Chondrocyte (in vitro differentiated cells): ENCODE measurements at regions not wholly inside any gene's neighbourhood (a gene's known extent, or its start where the extent isn't known, plus 50 kb on each side); places are given as distances from the start of the nearest gene placed in this dataset.

Source experiments
- DNase-seq: peaks from one replicate; pipeline ENCODE4 v3.0.0; 2021; ENCODE audit warnings: mixed read lengths, low spot score
- H3K27ac Mint-ChIP-seq: one replicate; pipeline ENCODE4 v1.8.0; 2021; ENCODE audit warnings: mild to moderate bottlenecking, moderate library complexity, mixed read lengths; ENCODE audit not compliant: unreplicated experiment
- H3K27me3 Mint-ChIP-seq: 2 replicates; pipeline ENCODE4 v1.8.0; 2021; ENCODE audit warnings: low read depth, mixed read lengths
- H3K36me3 Mint-ChIP-seq: 2 replicates; pipeline ENCODE4 v1.8.0; 2021; ENCODE audit warnings: low read depth, mixed read lengths
- H3K4me1 Mint-ChIP-seq: 2 replicates; pipeline ENCODE4 v1.8.0; 2021; ENCODE audit warnings: low read depth, mild to moderate bottlenecking, mixed read lengths
- H3K4me3 Mint-ChIP-seq: one replicate; pipeline ENCODE4 v1.8.0; 2021; ENCODE audit warnings: mild to moderate bottlenecking, moderate library complexity, mixed read lengths; ENCODE audit not compliant: unreplicated experiment
- H3K9me3 Mint-ChIP-seq: 2 replicates; pipeline ENCODE4 v1.8.0; 2021; ENCODE audit warnings: low read depth, mixed read lengths
- TF ChIP-seq, protein P1 (sequence below): fragments of 200-600 bp; sonication (generic); IDR thresholded peaks from 2 replicates; pipeline ENCODE4 v1.5.0; 2021; ENCODE audit warnings: antibody characterized with exemption, mild to moderate bottlenecking, moderate library complexity

DNA sequence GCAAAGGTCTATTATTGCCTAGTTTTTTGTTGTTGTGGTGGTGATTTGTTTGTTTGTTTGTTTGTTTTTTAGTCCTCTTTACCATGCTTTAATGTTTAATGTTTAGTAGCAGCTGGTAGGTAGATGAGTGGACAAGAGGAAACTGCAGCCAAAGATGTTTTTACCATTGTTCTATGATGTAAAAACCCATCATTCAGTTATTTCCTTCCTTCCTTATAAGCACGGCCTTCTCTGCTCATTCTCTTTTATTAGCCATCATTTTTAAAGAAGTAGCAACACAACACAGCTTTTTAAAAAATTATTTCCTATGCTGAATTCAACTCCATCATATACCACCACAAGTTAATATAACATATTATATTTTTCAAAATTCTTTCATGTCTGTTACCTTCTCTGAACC, 58.5 kb upstream of the BOC start:
- no peak overlapping the region for H3K27ac Mint-ChIP-seq
- no peaks in the 10 kb centered on the region for H3K9me3 Mint-ChIP-seq
- TF ChIP-seq, protein P1, sequence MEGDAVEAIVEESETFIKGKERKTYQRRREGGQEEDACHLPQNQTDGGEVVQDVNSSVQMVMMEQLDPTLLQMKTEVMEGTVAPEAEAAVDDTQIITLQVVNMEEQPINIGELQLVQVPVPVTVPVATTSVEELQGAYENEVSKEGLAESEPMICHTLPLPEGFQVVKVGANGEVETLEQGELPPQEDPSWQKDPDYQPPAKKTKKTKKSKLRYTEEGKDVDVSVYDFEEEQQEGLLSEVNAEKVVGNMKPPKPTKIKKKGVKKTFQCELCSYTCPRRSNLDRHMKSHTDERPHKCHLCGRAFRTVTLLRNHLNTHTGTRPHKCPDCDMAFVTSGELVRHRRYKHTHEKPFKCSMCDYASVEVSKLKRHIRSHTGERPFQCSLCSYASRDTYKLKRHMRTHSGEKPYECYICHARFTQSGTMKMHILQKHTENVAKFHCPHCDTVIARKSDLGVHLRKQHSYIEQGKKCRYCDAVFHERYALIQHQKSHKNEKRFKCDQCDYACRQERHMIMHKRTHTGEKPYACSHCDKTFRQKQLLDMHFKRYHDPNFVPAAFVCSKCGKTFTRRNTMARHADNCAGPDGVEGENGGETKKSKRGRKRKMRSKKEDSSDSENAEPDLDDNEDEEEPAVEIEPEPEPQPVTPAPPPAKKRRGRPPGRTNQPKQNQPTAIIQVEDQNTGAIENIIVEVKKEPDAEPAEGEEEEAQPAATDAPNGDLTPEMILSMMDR, result no peak
- H3K27me3 Mint-ChIP-seq, result no peaks in the 10 kb centered on the region
- no peak for DNase-seq
- H3K4me1 Mint-ChIP-seq, result peaks cover 34% of the 10 kb centered on the region
- no peak overlapping the region for H3K4me3 Mint-ChIP-seq
- no peaks in the 10 kb centered on the region for H3K36me3 Mint-ChIP-seq

DNA sequence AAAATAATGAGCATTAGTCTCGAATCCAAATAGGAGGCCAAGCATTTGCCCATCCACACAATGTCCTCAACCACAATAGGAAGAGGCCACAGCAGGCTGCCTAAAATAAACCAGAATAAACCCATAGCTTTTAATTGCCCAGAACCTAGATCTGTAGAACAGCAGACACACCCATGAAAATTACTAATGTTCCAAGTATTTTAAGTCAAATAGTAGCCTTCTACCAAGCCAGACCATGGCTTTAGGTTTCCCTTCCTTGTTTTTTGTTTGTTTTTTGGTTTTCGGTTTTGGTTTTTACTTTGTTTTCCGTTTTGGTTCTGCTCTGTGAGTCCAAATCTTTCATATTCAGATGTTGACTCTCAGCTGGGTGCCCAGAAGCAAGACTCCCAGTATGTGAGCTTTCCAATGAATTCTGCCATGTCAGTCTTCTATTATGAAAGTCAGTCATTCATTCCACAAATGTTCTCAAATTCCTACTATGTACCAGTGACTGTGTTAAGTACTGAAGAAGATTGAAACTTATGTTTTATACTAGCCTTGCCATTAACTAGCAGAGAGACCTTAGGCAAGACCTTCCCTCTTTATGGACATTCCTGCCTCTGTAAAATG, 57.8 kb upstream of the BOC start:
- DNase-seq, result no peak
- no peak overlapping the region for H3K4me3 Mint-ChIP-seq
- no peaks in the 10 kb centered on the region for H3K36me3 Mint-ChIP-seq
- no peaks in the 10 kb centered on the region for H3K9me3 Mint-ChIP-seq
- peaks cover 27% of the 10 kb centered on the region for H3K4me1 Mint-ChIP-seq
- no peak overlapping the region for H3K27ac Mint-ChIP-seq
- TF ChIP-seq, protein P1, result no peak
- H3K27me3 Mint-ChIP-seq, result no peaks in the 10 kb centered on the region

DNA sequence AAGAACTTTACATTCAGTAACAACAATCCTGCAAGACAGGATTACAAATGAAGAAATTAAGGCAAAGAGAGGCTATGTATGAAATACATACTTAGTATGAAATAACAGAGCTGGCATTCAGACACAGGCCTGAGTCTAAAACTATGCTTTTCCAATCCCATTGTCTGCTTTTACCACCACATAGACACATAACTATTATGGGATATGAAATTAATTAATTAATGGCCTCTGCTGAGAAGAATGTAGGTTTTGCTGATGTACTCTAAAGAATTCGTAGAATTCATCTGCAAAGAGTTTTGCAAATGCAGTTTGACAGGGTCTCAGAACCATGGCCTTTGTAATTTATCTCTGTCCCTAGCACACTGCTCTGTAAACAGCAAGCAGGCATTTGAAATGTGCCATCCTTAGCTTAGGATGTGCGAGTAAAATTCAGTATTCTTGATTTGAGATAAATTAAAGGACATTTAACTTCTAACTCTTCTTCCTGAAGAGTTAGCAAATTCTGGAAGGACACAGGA, 54.5 kb upstream of the BOC start:
- Mint-ChIP-seq H3K36me3 (no peaks in the 10 kb centered on the region), H3K27ac (no peak overlapping the region), H3K27me3 (no peaks in the 10 kb centered on the region), H3K9me3 (no peaks in the 10 kb centered on the region), H3K4me3 (no peak overlapping the region), H3K4me1 (peaks cover 14% of the 10 kb centered on the region)
- DNase-seq, result no peak
- TF ChIP-seq, protein P1, result no peak

DNA sequence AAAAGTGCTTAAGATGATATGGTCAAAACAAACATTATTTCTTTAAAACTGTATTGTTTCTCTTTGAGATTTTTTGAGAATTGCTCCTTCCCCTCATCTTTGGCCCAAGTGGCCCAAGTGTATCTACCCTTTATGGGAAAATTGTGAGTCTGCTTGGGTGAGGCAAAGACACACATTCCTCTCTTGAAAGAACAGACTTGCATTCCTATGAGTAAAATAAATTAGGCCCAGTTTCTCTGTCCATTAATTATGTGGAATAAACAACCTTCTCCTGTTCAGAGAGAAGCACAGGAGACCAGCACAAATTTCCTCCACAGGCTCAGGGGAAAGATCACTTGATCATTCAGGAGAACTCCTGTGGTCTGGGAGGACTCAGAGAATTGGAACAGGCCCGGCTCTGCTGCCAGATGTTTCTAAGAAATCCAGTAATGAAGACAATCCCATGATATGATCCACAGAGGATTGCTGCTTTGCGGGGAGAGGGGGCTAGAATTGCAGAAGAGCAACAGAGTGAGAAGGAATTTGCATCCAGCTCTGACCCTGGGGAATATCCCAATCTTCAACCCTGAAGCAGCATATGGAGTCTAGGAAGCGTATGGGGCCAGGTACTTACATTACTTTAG, 53.8 kb upstream of the BOC start:
- Mint-ChIP-seq H3K9me3 (no peaks in the 10 kb centered on the region), H3K27ac (no peak overlapping the region), H3K36me3 (no peaks in the 10 kb centered on the region), H3K4me3 (no peak overlapping the region), H3K4me1 (peaks cover 14% of the 10 kb centered on the region), H3K27me3 (no peaks in the 10 kb centered on the region)
- TF ChIP-seq, protein P1, result no peak
- no peak for DNase-seq

DNA sequence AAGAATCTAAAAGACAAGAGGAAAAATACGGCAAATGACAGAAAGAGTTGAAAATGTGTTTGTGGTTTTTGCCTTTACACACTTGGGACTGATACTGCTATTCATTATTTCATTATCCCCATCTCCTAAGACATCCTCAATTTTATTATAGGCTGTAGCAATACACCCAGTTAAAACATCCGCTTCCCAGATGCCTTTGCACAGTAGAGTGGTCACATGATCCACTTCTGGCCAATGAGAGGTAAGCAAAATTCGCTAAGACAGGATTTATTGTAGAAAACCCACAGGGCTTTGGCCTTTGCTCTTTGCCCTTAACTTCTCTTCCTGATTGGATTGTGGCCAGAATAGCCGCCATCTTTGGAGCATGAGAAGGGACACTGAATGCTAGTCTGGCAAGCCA, 53.2 kb upstream of the BOC start:
- Mint-ChIP-seq H3K36me3 (no peaks in the 10 kb centered on the region), H3K4me3 (no peak overlapping the region), H3K9me3 (no peaks in the 10 kb centered on the region), H3K27me3 (no peaks in the 10 kb centered on the region), H3K27ac (no peak overlapping the region), H3K4me1 (peaks cover 13% of the 10 kb centered on the region)
- TF ChIP-seq, protein P1, result no peak
- no peak for DNase-seq
